ENCODE measurements at regions not wholly inside any gene's neighbourhood (a gene's known extent, or its start where the extent isn't known, plus 50 kb on each side); places are given as distances from the start of the nearest gene placed in this dataset.

DNA sequence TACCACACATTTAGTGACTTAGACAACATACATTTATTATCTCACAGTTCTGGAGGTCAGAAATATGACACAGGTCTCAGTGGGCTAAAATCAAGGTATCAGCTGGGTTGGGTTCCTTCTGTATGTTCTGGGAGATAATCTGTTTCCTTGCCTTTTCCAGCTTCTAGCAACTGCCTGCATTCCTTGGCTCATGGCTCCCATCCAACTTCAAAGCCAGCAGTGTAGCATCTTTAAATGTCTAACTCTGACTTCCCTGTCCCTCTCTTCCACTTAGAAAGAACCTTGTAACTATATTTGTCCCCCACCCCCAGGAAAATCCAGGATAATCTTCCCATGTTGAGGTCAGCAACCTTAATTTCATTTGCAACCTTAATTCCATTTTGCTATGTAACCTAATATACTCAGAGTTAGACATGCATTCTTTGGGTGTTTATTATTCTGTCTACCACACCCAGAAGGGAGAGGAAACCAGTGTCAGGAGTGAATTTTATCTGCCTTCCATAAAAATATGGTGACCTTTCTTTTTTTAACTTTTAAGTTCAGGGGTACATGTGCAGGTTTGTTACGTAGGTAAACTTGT lies 57.3 kb upstream of the SMIM30 start:
- TF ChIP-seq POLR2A (IDR thresholded peaks at IDR 0.05; ENCODE audit: low read depth) (no peak), CTCF (IDR thresholded peaks at IDR 0.05) (no peak), POLR2AphosphoS5 (IDR thresholded peaks at IDR 0.05) (no peak)

All from esophagus muscularis mucosa (tissue), 3 donors.